OCI-LY3 (cell line): ENCODE measurements at regions not wholly inside any gene's neighbourhood (a gene's known extent, or its start where the extent isn't known, plus 50 kb on each side); places are given as distances from the start of the nearest gene placed in this dataset.

ENCODE experiments used
- H2AFZ ChIP-seq: fragments of 200-600, 300-600 bp; shearing (Covaris generic); 2 replicates; pipeline ENCODE4 v1.6.0; 2014; ENCODE audit warnings: antibody characterized with exemption, low read depth, low read length
- H3K27ac ChIP-seq: fragments of 200-600, 300-600 bp; sonication (generic); 2 replicates; pipeline ENCODE4 v1.5.1; 2014; ENCODE audit warnings: mild to moderate bottlenecking, low read length, moderate library complexity, mixed read lengths
- H3K27me3 ChIP-seq: fragments of 200-600, 300-600 bp; sonication (generic); 2 replicates; pipeline ENCODE4 v1.6.1; 2014; ENCODE audit warnings: low read depth, low read length, mixed read lengths
- H3K36me3 ChIP-seq: fragments of 200-600, 300-600 bp; sonication (generic); replicated peaks from 2 replicates; pipeline ENCODE3; 2014; ENCODE audit warnings: low read depth, low read length, mixed read lengths
- H3K4me1 ChIP-seq: fragments of 300-600, 200-600 bp; sonication (generic); 2 replicates; pipeline ENCODE4 v1.6.1; 2014; ENCODE audit warnings: low read length, mixed read lengths
- H3K4me2 ChIP-seq: fragments of 200-600, 300-600 bp; sonication (generic); 2 replicates; pipeline ENCODE4 v1.6.1; 2014; ENCODE audit warnings: low read length, mixed read lengths
- H3K4me3 ChIP-seq: fragments of 300-600, 200-600 bp; sonication (generic); 2 replicates; pipeline ENCODE4 v1.5.1; 2014; ENCODE audit warnings: antibody characterized with exemption, mild to moderate bottlenecking, low read length, moderate library complexity
- H3K79me2 ChIP-seq: fragments of 300-600, 200-600 bp; shearing (Covaris generic); 2 replicates; pipeline ENCODE4 v1.6.1; 2014; ENCODE audit warnings: mild to moderate bottlenecking, low read length, mixed read lengths
- H3K9ac ChIP-seq: fragments of 300-600, 200-600 bp; shearing (Covaris generic); 2 replicates; pipeline ENCODE4 v1.6.0; 2014; ENCODE audit warnings: mild to moderate bottlenecking, low read length, moderate library complexity
- H3K9me3 ChIP-seq: fragments of 200-600, 300-600 bp; shearing (Covaris generic); 2 replicates; pipeline ENCODE4 v1.6.1; 2014; ENCODE audit warnings: low read length, mixed read lengths; ENCODE audit not compliant: insufficient read depth
- H4K20me1 ChIP-seq: fragments of 200-600, 300-600 bp; sonication (generic); 2 replicates; pipeline ENCODE4 v1.6.1; 2016; ENCODE audit warnings: low read length, mixed read lengths; ENCODE audit not compliant: insufficient read depth
- EZH2phosphoT487 ChIP-seq: fragments of 200-600 bp; shearing (Covaris generic); IDR thresholded peaks from 2 replicates; pipeline ENCODE4 v1.6.1; 2018; ENCODE audit warnings: antibody characterized with exemption, mixed run types, low read depth
- TF ChIP-seq, protein P1 (sequence below): fragments of 200-600, 300-600 bp; sonication (generic); IDR thresholded peaks from 2 replicates; pipeline ENCODE4 v1.5.1; 2014; ENCODE audit warnings: antibody characterized with exemption, low read length, low read depth

DNA sequence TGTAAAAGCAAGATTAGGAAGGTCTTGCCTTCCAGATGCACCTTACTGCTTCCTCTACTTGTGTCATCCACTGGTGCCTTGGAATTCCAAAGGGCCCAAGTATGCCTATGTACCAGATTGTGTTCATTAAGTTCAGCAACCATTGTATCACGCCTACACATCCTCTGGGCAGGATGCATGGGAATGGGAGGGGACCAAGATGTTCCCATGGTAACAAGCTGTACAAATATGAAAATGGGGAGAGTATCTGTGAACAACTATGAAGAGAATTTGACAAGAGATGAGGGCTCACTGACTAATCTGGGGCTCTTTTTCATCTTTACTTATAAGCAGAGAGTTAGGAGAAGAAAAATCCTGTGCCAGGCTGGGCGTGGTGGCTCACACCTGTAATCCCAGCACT, 137.8 kb upstream of the MAP1B start:
- Histone ChIP-seq H3K4me3 (no peak overlapping the region), H3K4me1 (0 out of 2 replicates have a peak, but pooled peaks cover 3% of the 10 kb centered on the region), H3K36me3 (no peaks in the 10 kb centered on the region), H2AFZ (no peak overlapping the region), H3K27me3 (no peaks in the 10 kb centered on the region), H3K27ac (no peak overlapping the region), H3K4me2 (no peak overlapping the region), H3K79me2 (no peaks in the 10 kb centered on the region), H4K20me1 (no peaks in the 10 kb centered on the region), H3K9ac (no peak overlapping the region), H3K9me3 (no peaks in the 10 kb centered on the region)
- no peak for TF ChIP-seq EZH2phosphoT487
- TF ChIP-seq, protein P1, sequence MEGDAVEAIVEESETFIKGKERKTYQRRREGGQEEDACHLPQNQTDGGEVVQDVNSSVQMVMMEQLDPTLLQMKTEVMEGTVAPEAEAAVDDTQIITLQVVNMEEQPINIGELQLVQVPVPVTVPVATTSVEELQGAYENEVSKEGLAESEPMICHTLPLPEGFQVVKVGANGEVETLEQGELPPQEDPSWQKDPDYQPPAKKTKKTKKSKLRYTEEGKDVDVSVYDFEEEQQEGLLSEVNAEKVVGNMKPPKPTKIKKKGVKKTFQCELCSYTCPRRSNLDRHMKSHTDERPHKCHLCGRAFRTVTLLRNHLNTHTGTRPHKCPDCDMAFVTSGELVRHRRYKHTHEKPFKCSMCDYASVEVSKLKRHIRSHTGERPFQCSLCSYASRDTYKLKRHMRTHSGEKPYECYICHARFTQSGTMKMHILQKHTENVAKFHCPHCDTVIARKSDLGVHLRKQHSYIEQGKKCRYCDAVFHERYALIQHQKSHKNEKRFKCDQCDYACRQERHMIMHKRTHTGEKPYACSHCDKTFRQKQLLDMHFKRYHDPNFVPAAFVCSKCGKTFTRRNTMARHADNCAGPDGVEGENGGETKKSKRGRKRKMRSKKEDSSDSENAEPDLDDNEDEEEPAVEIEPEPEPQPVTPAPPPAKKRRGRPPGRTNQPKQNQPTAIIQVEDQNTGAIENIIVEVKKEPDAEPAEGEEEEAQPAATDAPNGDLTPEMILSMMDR, result no peak

DNA sequence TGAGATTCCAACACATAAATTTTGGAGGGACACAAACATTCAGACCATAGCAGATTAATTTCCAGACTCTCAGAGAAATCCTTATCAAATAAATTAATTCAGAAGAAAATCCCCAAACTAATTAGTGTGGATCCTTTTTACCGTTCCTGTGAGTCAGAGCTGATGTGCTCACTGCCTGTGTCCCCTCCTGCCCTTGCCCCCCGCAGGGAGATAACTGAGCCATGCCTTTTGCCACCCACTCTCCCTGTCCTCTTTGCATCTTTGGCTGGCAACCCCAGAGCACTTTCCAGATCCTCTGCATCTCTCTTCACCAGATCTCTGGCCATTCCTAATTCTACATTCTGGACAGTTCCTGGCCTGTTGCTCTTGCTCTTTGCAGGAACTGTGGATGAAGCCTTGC, 135.4 kb upstream of the MAP1B start:
- Histone ChIP-seq H3K36me3 (no peaks in the 10 kb centered on the region), H3K4me2 (no peak overlapping the region), H3K79me2 (no peaks in the 10 kb centered on the region), H2AFZ (no peak overlapping the region), H3K4me1 (0 out of 2 replicates have a peak, but pooled peaks cover 3% of the 10 kb centered on the region), H3K9ac (no peak overlapping the region), H3K4me3 (no peak overlapping the region), H3K9me3 (no peaks in the 10 kb centered on the region), H4K20me1 (no peaks in the 10 kb centered on the region), H3K27me3 (no peaks in the 10 kb centered on the region), H3K27ac (no peak overlapping the region)
- no peak for TF ChIP-seq EZH2phosphoT487
- TF ChIP-seq, protein P1, result no peak

DNA sequence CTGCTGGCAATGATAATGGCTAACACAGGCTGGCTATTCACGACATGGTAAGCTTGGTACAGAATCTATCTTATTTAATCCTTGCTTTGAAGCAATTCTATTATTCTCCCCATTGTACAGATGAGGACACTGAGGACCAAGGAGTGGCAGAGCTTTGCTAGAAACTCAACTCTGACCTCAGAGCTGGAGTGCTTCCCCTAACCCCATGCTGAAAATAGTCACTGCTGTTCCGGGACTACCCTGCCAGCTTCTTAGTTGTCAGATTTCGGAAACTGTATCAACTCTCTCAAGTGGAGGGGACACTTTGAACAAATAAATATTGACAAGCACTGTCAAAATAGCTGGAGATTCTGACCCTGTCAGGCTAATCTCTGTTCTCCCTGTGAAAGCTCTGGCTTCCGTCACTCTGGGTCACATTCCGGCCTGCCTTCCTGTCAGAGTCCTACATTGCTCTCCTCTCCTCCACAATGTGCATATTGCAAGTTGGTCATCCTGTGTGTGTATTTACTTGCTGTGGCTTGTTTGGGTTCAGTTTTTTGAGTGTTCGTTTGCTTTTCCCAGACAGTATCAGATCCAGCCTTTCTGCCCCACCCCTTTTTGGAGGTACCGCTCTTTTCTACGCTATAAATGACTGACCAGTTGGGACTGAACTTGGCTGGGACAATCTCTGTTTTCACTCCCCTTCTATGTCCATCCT, 134.3 kb upstream of the MAP1B start:
- Histone ChIP-seq H3K27ac (no peak overlapping the region), H3K4me1 (0 out of 2 replicates have a peak, but pooled peaks cover 3% of the 10 kb centered on the region), H4K20me1 (no peaks in the 10 kb centered on the region), H3K36me3 (no peaks in the 10 kb centered on the region), H2AFZ (no peak overlapping the region), H3K79me2 (no peaks in the 10 kb centered on the region), H3K4me2 (no peak overlapping the region), H3K9me3 (no peaks in the 10 kb centered on the region), H3K4me3 (no peak overlapping the region), H3K27me3 (no peaks in the 10 kb centered on the region), H3K9ac (no peak overlapping the region)
- TF ChIP-seq, protein P1, result no peak
- TF ChIP-seq EZH2phosphoT487, result no peak

DNA sequence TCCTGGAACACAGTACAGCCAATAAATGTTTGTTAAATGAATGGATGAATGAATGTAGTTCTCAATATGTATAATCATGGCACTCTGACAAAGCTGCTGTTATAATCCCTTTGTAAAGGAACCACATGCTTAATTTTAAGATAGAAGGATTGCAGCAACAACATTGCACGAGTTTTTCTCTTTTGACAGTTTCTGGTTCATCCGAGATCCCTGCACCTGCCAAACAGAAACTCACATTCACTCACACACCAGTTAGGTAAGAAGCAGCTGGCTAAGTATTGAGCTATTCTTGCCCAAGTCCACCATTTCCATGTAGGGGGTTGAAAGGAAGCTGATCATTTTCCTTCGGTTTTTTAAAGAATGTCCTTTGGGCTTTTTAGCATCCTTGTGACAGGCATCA, 133.7 kb upstream of the MAP1B start:
- H3K4me2 ChIP-seq, result no peak overlapping the region
- no peak for TF ChIP-seq EZH2phosphoT487
- TF ChIP-seq, protein P1, result no peak

More for the DNA sequence above, 133.7 kb upstream of the MAP1B start:
- H3K27me3 ChIP-seq, result no peaks in the 10 kb centered on the region
- no peaks in the 10 kb centered on the region for H3K79me2 ChIP-seq
- H3K4me3 ChIP-seq, result no peak overlapping the region
- no peak overlapping the region for H3K27ac ChIP-seq
- H3K4me1 ChIP-seq, result 0 out of 2 replicates have a peak, but pooled peaks cover 3% of the 10 kb centered on the region
- H3K9ac ChIP-seq, result no peak overlapping the region
- H4K20me1 ChIP-seq, result no peaks in the 10 kb centered on the region
- H3K9me3 ChIP-seq, result no peaks in the 10 kb centered on the region
- no peaks in the 10 kb centered on the region for H3K36me3 ChIP-seq
- H2AFZ ChIP-seq, result no peak overlapping the region
